WTC11 (cell line): ENCODE measurements at regions not wholly inside any gene's neighbourhood (a gene's known extent, or its start where the extent isn't known, plus 50 kb on each side); places are given as distances from the start of the nearest gene placed in this dataset.

ENCODE experiments used
- ATAC-seq: fragments of 200-7000 bp; cut with Tn5 transposase; 2 replicates; pipeline ENCODE4 v1.10.0; 2021; ENCODE audit warnings: mild to moderate bottlenecking, moderate library complexity
- CTCF ChIA-PET: fragments of 300-600 bp; sonication (Branson Sonifier 250); formaldehyde crosslinking; loops from one replicate; lab custom pipeline; 2021; ENCODE audit warnings: antibody characterized with exemption; lab: Charles Lee
- POLR2A ChIA-PET: fragments of 350-600 bp; sonication (Branson Sonifier 250); formaldehyde crosslinking; loops from one replicate; lab custom pipeline; 2021; ENCODE audit warnings: antibody characterized with exemption; lab: Charles Lee
- DNase-seq: peaks from one replicate; pipeline ENCODE4 v3.0.0; 2021; ENCODE audit warnings: low spot score
- H3K27ac Mint-ChIP-seq: 2 replicates; pipeline ENCODE4 v1.8.0; 2021; ENCODE audit warnings: mixed read lengths
- H3K27me3 Mint-ChIP-seq: 2 replicates; pipeline ENCODE4 v1.8.0; 2021; ENCODE audit warnings: low read depth, mild to moderate bottlenecking, moderate library complexity, mixed read lengths
- H3K36me3 Mint-ChIP-seq: 2 replicates; pipeline ENCODE4 v1.8.0; 2021; ENCODE audit warnings: mixed read lengths
- H3K4me1 Mint-ChIP-seq: 2 replicates; pipeline ENCODE4 v1.8.0; 2022; ENCODE audit warnings: mixed read lengths
- H3K4me3 Mint-ChIP-seq: 2 replicates; pipeline ENCODE4 v1.8.0; 2021; ENCODE audit warnings: mild to moderate bottlenecking, moderate library complexity, mixed read lengths
- H3K9me3 Mint-ChIP-seq: 2 replicates; pipeline ENCODE4 v1.8.0; 2021; ENCODE audit warnings: mixed read lengths
- GRHL2 ChIP-seq: fragments of 250-450 bp; sonication (Bioruptor Pico); IDR thresholded peaks from 2 replicates; pipeline ENCODE4 v1.8.0; 2022; ENCODE audit warnings: mild to moderate bottlenecking, moderate library complexity; ENCODE audit not compliant: insufficient replicate concordance, severe bottlenecking
- HMGXB4 ChIP-seq: sonication (generic); formaldehyde crosslinking; IDR thresholded peaks from 2 replicates; pipeline ENCODE4 v1.8.1; 2023; ENCODE audit warnings: mild to moderate bottlenecking, moderate library complexity, missing genetic modification reagents
- MYBL2 ChIP-seq: sonication (generic); formaldehyde crosslinking; IDR thresholded peaks from 2 replicates; pipeline ENCODE4 v1.8.1; 2023; ENCODE audit warnings: mild to moderate bottlenecking, moderate library complexity, missing genetic modification reagents
- NFE2L1 ChIP-seq: sonication (generic); formaldehyde crosslinking; IDR thresholded peaks from 2 replicates; pipeline ENCODE4 v1.8.1; 2023; ENCODE audit warnings: missing genetic modification reagents
- NR2C2 ChIP-seq: sonication (generic); formaldehyde crosslinking; IDR thresholded peaks from 2 replicates; pipeline ENCODE4 v1.8.0; 2022; ENCODE audit warnings: mild to moderate bottlenecking, missing genetic modification reagents
- RELA ChIP-seq: sonication (generic); formaldehyde crosslinking; IDR thresholded peaks from 2 replicates; pipeline ENCODE4 v1.8.1; 2022; ENCODE audit warnings: missing genetic modification reagents, mild to moderate bottlenecking, borderline replicate concordance
- SP1 ChIP-seq: sonication (generic); formaldehyde crosslinking; conservative IDR thresholded peaks from 2 replicates; pipeline ENCODE4 v1.8.1; 2022; ENCODE audit warnings: missing genetic modification reagents
- USF2 ChIP-seq: sonication (generic); formaldehyde crosslinking; IDR thresholded peaks from 2 replicates; pipeline ENCODE4 v1.8.1; 2023; ENCODE audit warnings: mild to moderate bottlenecking, missing genetic modification reagents, moderate library complexity
- ZNF281 ChIP-seq: sonication (generic); formaldehyde crosslinking; IDR thresholded peaks from 2 replicates; pipeline ENCODE4 v1.8.0; 2023; ENCODE audit warnings: mild to moderate bottlenecking, missing genetic modification reagents
- ZNF317 ChIP-seq: sonication (generic); formaldehyde crosslinking; IDR thresholded peaks from 2 replicates; pipeline ENCODE4 v1.8.1; 2023; ENCODE audit warnings: low read depth, mild to moderate bottlenecking, moderate library complexity, missing genetic modification reagents, borderline replicate concordance
- ZNF671 ChIP-seq: fragments of 250-450 bp; sonication (Bioruptor Pico); IDR thresholded peaks from 2 replicates; pipeline ENCODE4 v1.8.0; 2021; ENCODE audit warnings: mild to moderate bottlenecking
- TF ChIP-seq, protein P1 (sequence below): sonication (generic); formaldehyde crosslinking; IDR thresholded peaks from 2 replicates; pipeline ENCODE4 v1.8.1; 2022; ENCODE audit warnings: low read depth, mild to moderate bottlenecking, moderate library complexity, missing genetic modification reagents, borderline replicate concordance
- TF ChIP-seq, protein P2 (sequence below): sonication (generic); formaldehyde crosslinking; IDR thresholded peaks from 2 replicates; pipeline ENCODE4 v1.8.0; 2022; ENCODE audit warnings: mild to moderate bottlenecking, missing genetic modification reagents
- TF ChIP-seq, protein P3 (sequence below): sonication (generic); formaldehyde crosslinking; conservative IDR thresholded peaks from 2 replicates; pipeline ENCODE4 v1.8.1; 2023; ENCODE audit warnings: mild to moderate bottlenecking, low read depth, missing genetic modification reagents, moderate library complexity
- TF ChIP-seq, protein P4 (sequence below): sonication (generic); formaldehyde crosslinking; IDR thresholded peaks from 2 replicates; pipeline ENCODE4 v1.8.1; 2022; ENCODE audit warnings: low read depth, missing genetic modification reagents, borderline replicate concordance

DNA sequence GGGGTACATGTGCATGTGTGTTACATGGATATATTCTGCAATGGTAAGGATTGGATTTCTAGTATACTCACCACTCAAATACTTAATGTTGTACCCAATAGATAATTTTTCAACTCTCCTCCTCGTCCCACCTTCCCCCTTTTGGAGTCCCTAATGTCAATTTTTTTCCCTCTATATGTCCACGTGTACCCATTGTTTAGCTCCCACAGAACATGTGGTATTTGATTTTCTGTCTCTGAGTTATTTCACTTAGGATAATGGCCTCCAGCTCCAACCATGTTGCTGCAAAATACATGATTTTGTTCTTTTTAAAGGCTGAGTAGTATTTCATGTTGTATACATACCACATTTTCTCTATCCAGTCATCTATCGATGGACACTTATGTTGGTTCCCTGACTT lies 97.2 kb upstream of the TMTC1 start:
- peaks cover 55% of the 10 kb centered on the region for H3K36me3 Mint-ChIP-seq
- DNase-seq: no peak
- H3K27ac Mint-ChIP-seq: no peak overlapping the region
- peaks cover 71% of the 10 kb centered on the region for H3K9me3 Mint-ChIP-seq
- ChIA-PET POLR2A (no interaction called here), CTCF (interaction anchor here (1.4 kb wide), 1 partner anchor 21 kb away, joined by 3 read pairs; no protein-coding TSS in a partner anchor)
- peaks cover 16% of the 10 kb centered on the region for H3K27me3 Mint-ChIP-seq
- no peak for ATAC-seq
- H3K4me3 Mint-ChIP-seq: no peak overlapping the region
- TF ChIP-seq MYBL2 (CRISPR knock-in tag) (no peak), GRHL2 (CRISPR knock-in tag) (no peak), SP1 (no peak), NFE2L1 (CRISPR knock-in tag) (no peak), ZNF671 (CRISPR knock-in tag) (no peak), RELA (no peak), ZNF281 (CRISPR knock-in tag) (no peak), USF2 (no peak), HMGXB4 (CRISPR knock-in tag) (no peak), NR2C2 (CRISPR knock-in tag) (no peak), ZNF317 (CRISPR knock-in tag) (no peak)
- TF ChIP-seq, protein P1, sequence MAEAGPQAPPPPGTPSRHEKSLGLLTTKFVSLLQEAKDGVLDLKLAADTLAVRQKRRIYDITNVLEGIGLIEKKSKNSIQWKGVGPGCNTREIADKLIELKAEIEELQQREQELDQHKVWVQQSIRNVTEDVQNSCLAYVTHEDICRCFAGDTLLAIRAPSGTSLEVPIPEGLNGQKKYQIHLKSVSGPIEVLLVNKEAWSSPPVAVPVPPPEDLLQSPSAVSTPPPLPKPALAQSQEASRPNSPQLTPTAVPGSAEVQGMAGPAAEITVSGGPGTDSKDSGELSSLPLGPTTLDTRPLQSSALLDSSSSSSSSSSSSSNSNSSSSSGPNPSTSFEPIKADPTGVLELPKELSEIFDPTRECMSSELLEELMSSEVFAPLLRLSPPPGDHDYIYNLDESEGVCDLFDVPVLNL (CRISPR knock-in tag): no peak
- TF ChIP-seq, protein P2, sequence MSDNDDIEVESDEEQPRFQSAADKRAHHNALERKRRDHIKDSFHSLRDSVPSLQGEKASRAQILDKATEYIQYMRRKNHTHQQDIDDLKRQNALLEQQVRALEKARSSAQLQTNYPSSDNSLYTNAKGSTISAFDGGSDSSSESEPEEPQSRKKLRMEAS: no peak
- TF ChIP-seq, protein P3, sequence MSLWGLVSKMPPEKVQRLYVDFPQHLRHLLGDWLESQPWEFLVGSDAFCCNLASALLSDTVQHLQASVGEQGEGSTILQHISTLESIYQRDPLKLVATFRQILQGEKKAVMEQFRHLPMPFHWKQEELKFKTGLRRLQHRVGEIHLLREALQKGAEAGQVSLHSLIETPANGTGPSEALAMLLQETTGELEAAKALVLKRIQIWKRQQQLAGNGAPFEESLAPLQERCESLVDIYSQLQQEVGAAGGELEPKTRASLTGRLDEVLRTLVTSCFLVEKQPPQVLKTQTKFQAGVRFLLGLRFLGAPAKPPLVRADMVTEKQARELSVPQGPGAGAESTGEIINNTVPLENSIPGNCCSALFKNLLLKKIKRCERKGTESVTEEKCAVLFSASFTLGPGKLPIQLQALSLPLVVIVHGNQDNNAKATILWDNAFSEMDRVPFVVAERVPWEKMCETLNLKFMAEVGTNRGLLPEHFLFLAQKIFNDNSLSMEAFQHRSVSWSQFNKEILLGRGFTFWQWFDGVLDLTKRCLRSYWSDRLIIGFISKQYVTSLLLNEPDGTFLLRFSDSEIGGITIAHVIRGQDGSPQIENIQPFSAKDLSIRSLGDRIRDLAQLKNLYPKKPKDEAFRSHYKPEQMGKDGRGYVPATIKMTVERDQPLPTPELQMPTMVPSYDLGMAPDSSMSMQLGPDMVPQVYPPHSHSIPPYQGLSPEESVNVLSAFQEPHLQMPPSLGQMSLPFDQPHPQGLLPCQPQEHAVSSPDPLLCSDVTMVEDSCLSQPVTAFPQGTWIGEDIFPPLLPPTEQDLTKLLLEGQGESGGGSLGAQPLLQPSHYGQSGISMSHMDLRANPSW: no peak
- TF ChIP-seq, protein P4, sequence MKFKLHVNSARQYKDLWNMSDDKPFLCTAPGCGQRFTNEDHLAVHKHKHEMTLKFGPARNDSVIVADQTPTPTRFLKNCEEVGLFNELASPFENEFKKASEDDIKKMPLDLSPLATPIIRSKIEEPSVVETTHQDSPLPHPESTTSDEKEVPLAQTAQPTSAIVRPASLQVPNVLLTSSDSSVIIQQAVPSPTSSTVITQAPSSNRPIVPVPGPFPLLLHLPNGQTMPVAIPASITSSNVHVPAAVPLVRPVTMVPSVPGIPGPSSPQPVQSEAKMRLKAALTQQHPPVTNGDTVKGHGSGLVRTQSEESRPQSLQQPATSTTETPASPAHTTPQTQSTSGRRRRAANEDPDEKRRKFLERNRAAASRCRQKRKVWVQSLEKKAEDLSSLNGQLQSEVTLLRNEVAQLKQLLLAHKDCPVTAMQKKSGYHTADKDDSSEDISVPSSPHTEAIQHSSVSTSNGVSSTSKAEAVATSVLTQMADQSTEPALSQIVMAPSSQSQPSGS (CRISPR knock-in tag): no peak
- H3K4me1 Mint-ChIP-seq: peaks cover 39% of the 10 kb centered on the region
